Endodermal cell (in vitro differentiated cells): ENCODE measurements at regions not wholly inside any gene's neighbourhood (a gene's known extent, or its start where the extent isn't known, plus 50 kb on each side); places are given as distances from the start of the nearest gene placed in this dataset.

Source experiments
- DNase-seq: peaks from one replicate; pipeline ENCODE4 v3.0.0-alpha.2; 2017
- H3K27ac ChIP-seq: 2 replicates; pipeline ENCODE4 v1.5.1; 2013; ENCODE audit warnings: mild to moderate bottlenecking, low read depth, low read length, moderate library complexity
- H3K27me3 ChIP-seq: 2 replicates; pipeline ENCODE4 v1.6.1; 2013; ENCODE audit warnings: mild to moderate bottlenecking, low read length, moderate library complexity; ENCODE audit not compliant: insufficient read depth, control insufficient read depth, poor library complexity, severe bottlenecking
- H3K36me3 ChIP-seq: 2 replicates; pipeline ENCODE4 v1.7.0; 2013; ENCODE audit warnings: mild to moderate bottlenecking, low read length, moderate library complexity; ENCODE audit not compliant: control insufficient read depth, insufficient read depth
- H3K4me1 ChIP-seq: one replicate; pipeline ENCODE4 v1.7.0; 2013; ENCODE audit warnings: low read length; ENCODE audit not compliant: control insufficient read depth, insufficient read depth
- H3K4me3 ChIP-seq: 2 replicates; pipeline ENCODE4 v1.5.1; 2013; ENCODE audit warnings: mild to moderate bottlenecking, low read length, moderate library complexity
- H3K9ac ChIP-seq: 2 replicates; pipeline ENCODE4 v1.6.1; 2013; ENCODE audit warnings: mild to moderate bottlenecking, low read length, moderate library complexity; ENCODE audit not compliant: poor library complexity, severe bottlenecking; ENCODE audit errors: extremely low read depth
- H3K9me3 ChIP-seq: 2 replicates; pipeline ENCODE4 v1.6.1; 2013; ENCODE audit warnings: mild to moderate bottlenecking, low read length, moderate library complexity; ENCODE audit not compliant: control insufficient read depth
- H3K27ac Mint-ChIP-seq: 2 replicates; pipeline ENCODE4 v1.8.0; 2020; ENCODE audit warnings: mixed read lengths
- H3K27me3 Mint-ChIP-seq: 2 replicates; pipeline ENCODE4 v1.8.0; 2021; ENCODE audit warnings: mild to moderate bottlenecking, mixed read lengths; ENCODE audit not compliant: insufficient read depth
- H3K36me3 Mint-ChIP-seq: 2 replicates; pipeline ENCODE4 v1.8.0; 2020; ENCODE audit warnings: low read depth, mixed read lengths
- H3K4me1 Mint-ChIP-seq: 2 replicates; pipeline ENCODE4 v1.8.0; 2020; ENCODE audit warnings: mixed read lengths
- H3K4me3 Mint-ChIP-seq: 2 replicates; pipeline ENCODE4 v1.8.0; 2020; ENCODE audit warnings: mild to moderate bottlenecking, moderate library complexity, mixed read lengths
- H3K9me3 Mint-ChIP-seq: 2 replicates; pipeline ENCODE4 v1.8.0; 2020; ENCODE audit warnings: mild to moderate bottlenecking, mixed read lengths
- CTCF ChIP-seq: fragments of 200-600 bp; sonication (generic); conservative IDR thresholded peaks from 2 replicates; pipeline ENCODE4 v1.5.0; 2021; ENCODE audit warnings: antibody characterized with exemption, mild to moderate bottlenecking
- WGBS, 2 experiments: methylation state at CpG; one replicate each; pipeline versions ENCODE4 v1.1.5 to v1.1.7; 2013; ENCODE audit warnings: missing lambda C conversion rate in 2 of 2, mixed read lengths in 1 of 2; ENCODE audit not compliant: insufficient coverage in 1 of 2, insufficient read length in 1 of 2; 5-methylcytosine and 5-hydroxymethylcytosine counted together

- Histone ChIP-seq H3K27me3 (no peaks in the 10 kb centered on the region), H3K9me3 (no peaks in the 10 kb centered on the region), H3K4me3 (no peak overlapping the region), H3K4me1 (peaks cover 11% of the 10 kb centered on the region), H3K27ac (no peak overlapping the region), H3K36me3 (no peaks in the 10 kb centered on the region), H3K9ac (no peak overlapping the region)
- H3K9me3 Mint-ChIP-seq = no peaks in the 10 kb centered on the region
- H3K36me3 Mint-ChIP-seq = no peaks in the 10 kb centered on the region
- no peak overlapping the region for H3K4me3 Mint-ChIP-seq
- H3K27me3 Mint-ChIP-seq = peaks cover 2% of the 10 kb centered on the region
- WGBS, 2 experiments = 79 to 87% methylated on average over 9 of the region's 9 CpGs
- DNase-seq = no peak
- peak; percentile 62 for TF ChIP-seq CTCF
- peaks cover 11% of the 10 kb centered on the region for H3K4me1 Mint-ChIP-seq
- H3K27ac Mint-ChIP-seq = no peak overlapping the region
These were observed 291.9 kb upstream of the N4BP1 start for GRCh38 chr16:48901712-48902374.

GRCh38 chr16:48899500-48899899 is 289.5 kb upstream of the N4BP1 start:
- Histone ChIP-seq H3K9ac (no peak overlapping the region), H3K27me3 (no peaks in the 10 kb centered on the region), H3K9me3 (no peaks in the 10 kb centered on the region), H3K27ac (no peak overlapping the region), H3K4me3 (no peak overlapping the region), H3K36me3 (no peaks in the 10 kb centered on the region), H3K4me1 (peaks cover 2% of the 10 kb centered on the region)
- no peaks in the 10 kb centered on the region for H3K36me3 Mint-ChIP-seq
- no peak overlapping the region for H3K27ac Mint-ChIP-seq
- H3K9me3 Mint-ChIP-seq = no peaks in the 10 kb centered on the region
- H3K4me1 Mint-ChIP-seq = peaks cover 5% of the 10 kb centered on the region
- no peak for DNase-seq
- no peak for TF ChIP-seq CTCF
- no peak overlapping the region for H3K4me3 Mint-ChIP-seq
- H3K27me3 Mint-ChIP-seq = peaks cover 2% of the 10 kb centered on the region
- WGBS, 2 experiments = 67 to 90% methylated on average over 1 of the region's 1 CpG

- Histone ChIP-seq H3K27ac (no peak overlapping the region), H3K27me3 (no peaks in the 10 kb centered on the region), H3K4me1 (no peaks in the 10 kb centered on the region), H3K4me3 (no peak overlapping the region), H3K9me3 (no peaks in the 10 kb centered on the region), H3K36me3 (no peaks in the 10 kb centered on the region), H3K9ac (no peak overlapping the region)
- Mint-ChIP-seq H3K27ac (no peak overlapping the region), H3K27me3 (peaks cover 2% of the 10 kb centered on the region), H3K9me3 (no peaks in the 10 kb centered on the region), H3K4me3 (no peak overlapping the region), H3K4me1 (peaks cover 5% of the 10 kb centered on the region), H3K36me3 (no peaks in the 10 kb centered on the region)
- TF ChIP-seq CTCF = no peak
- DNase-seq = no peak
- 87 to 91% methylated on average over 4 to 8 of the region's 8 CpGs for WGBS, 2 experiments
These were observed 287.8 kb upstream of the N4BP1 start for GRCh38 chr16:48897698-48898205.
